Stimulated activated CD8-positive, alpha-beta memory T cell treated with anti-CD3 and anti-CD28 coated beads, Interleukin-12 subunit alpha, Interleukin-12 subunit beta, amount 100 ng/mL, for 1 hour (primary cell): ENCODE measurements at regions not wholly inside any gene's neighbourhood (a gene's known extent, or its start where the extent isn't known, plus 50 kb on each side); places are given as distances from the start of the nearest gene placed in this dataset.

Experiments used
- DNase-seq: peaks from one replicate; pipeline ENCODE4 v3.0.0-alpha.2; 2020; ENCODE audit warnings: low read depth

DNA sequence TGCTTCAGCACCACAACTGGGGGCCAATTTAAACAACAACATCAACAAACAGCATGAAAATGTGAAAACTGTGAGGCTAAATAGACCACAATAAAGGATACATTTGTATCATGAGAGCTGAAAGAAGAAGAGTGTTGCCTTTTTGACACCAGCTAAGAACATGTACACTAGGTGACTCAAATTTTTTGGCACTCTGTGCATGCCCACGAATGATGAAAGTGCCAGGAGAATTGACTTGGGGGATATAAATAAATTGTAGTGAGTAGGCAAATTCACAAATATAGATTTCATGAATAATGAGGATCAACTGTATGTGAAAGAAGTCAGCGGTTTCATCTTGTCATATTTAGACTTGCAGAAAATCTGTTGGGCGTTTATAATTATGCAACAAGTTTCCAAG is 1388.0 kb upstream of the LRRTM1 start:
- DNase-seq: no peak

DNA sequence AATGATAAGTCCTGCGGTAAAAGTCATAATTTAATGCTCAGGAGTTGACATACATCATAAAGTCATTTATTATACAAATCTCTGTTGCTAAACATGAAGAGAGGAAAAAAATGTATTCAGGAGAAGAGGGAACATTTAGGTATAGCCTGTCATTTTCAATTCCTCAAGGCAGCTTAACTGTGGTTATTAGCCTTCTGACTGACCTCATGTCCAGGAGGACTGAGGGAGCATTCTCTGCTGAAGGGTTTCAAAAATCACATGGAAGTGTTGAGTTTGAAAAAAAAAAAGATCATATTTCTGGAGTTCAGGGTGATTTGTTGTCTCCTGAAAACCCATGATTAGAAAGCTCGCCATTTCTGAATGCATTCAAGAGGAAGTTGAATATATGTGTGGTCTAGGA is 1371.1 kb upstream of the LRRTM1 start:
- DNase-seq: no peak

DNA sequence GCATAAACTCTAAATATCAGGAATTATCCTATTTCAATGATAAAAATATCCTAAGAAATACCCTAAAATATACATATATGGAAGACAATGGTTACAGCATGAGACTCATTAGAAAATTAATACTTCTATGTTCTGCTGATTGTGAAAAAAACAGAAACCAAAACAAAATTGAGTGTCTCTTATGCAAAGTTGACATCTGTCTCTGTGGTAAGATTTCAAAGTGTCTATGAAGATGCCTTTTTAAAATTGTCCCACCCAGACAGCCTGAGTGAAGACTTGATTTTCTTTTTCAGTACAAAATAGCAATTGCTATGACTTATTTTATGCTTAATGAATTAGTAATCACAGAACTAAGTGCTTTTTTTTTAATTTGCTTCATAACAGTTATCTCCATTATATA is 1368.4 kb upstream of the LRRTM1 start:
- no peak for DNase-seq

DNA sequence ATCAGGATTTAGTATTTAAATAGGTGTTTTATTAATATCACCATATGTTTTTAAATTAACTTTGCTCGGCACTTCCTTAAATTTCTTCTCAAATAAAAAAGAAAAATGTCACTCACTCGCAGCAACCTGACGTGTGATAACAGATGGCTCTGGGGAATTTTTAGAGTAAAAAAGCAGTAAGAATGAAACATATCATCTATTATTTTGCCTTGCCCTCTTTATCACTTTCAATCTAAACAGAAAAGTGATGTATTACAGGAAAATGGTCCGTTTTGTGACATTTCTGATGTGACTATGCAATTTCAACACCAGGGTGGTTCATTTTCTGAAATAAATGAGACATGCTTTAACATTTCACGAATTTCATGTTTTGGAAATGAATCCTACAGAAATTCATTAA is 1368.0 kb upstream of the LRRTM1 start:
- no peak for DNase-seq

DNA sequence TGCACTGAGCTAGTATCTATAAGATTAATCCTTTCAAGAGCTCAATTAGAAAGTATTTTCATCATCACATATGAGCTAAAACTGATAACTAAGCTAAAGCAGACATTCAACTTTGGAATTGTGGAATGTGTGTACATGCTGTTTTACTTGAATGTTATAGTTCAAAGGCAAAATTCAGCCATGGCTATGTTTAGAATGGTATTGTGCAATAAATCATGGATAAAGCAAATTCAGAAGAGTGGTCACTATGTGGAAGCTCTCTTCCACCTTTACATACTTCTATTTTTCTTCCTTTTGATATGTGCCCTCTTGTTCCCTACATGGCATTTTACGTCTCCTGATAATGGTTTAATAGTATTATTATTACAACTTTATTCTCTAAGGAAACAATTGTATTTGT is 1366.3 kb upstream of the LRRTM1 start:
- no peak for DNase-seq

DNA sequence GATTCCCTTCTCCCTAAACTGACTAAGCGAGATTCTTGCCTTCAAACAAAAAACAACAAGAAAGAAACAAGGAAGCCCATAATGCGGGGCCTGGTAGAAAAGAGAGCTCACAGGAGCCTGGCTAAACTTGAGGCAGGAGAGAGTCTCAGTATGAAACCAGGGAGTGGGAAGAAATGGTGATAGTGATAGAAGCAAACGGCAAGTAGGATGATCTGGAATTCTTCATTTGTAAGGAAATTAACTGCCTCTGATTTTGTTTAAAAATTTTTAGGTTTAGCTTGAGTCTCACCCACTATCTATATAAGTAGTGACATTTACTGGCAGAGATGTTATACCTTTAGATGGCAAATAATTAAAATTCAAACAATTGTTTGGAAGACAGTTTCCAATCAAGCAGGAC is 1356.5 kb upstream of the LRRTM1 start:
- no peak for DNase-seq

DNA sequence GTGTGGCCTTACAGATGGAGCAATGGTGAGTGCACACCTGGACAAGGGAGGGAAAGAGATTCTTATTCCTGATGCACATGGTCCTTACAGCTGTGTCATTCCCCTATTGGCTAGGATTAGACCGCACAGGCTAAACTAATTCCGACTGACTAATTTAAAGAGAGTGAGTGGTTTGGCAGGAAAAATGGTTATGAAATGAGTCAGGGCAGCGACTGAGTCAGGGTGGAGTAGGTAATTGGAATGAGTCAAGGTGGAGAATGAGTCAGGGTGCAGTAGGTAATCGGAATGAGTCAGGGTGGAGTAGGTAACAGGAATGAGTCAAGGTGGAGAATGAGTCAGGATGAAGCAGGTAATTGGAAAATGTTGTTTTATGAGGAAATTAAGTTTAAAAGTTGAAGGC is 1353.7 kb upstream of the LRRTM1 start:
- DNase-seq: no peak

DNA sequence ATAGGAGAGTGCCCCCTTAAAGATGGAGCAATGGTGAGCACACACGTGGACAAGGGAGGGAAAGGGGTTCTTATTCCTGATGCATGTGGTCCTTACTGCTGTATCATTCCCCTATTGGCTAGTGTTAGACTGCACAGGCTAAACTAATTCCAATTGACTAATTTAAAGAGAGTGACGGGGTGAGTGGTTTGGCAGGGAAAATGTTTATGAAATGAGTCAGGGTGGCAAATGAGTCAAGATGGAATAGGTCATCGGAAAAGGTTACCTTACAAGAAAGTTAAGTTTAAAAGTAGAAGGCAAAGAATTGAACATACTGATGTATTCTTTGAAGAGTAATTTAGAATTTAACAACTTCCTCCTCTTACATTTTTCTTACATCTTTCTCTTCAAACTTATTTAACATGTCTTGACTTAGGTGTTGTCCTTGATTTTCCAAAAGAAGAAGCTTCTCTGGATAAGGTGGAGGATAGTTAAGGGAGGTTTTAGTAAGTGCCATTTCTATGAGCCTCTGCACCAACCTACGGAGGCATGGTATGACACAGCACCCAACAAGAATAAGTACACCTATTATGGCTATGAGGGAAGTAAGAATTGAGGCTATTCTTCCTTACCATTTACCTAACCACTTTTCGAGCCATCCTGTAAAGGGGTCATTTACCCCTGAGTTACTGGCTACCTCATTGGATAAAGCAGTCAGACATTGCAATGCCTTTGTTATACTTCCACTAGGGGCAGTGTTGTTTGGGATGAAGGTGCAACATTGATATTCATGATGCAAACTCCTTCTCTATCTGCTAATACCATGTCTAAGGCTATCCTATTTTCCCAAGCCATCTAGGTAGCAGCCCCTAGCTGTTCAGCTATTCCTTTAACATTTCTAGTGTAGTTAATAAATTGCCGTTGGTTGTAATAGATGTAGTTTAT is 1345.8 kb upstream of the LRRTM1 start:
- no peak for DNase-seq

DNA sequence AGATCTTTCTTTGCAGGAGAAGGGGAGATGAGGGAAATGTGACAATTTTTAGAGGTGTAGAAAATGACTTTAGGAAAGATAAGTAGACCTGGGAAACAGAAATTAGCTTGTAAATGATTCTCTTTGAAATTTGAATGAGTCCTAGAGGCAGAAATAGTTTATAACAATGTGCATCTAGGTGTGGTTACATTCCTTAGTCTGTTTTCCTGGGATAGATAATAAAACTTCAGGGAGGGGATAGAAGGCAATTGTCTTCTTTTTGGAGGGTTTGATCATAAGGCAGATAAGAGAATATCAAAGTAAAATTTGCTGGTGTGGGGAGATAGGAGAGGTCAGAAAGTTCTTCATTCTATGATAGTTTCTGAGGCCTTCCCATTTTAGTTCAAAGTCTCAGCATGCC is 1344.3 kb upstream of the LRRTM1 start:
- no peak for DNase-seq

DNA sequence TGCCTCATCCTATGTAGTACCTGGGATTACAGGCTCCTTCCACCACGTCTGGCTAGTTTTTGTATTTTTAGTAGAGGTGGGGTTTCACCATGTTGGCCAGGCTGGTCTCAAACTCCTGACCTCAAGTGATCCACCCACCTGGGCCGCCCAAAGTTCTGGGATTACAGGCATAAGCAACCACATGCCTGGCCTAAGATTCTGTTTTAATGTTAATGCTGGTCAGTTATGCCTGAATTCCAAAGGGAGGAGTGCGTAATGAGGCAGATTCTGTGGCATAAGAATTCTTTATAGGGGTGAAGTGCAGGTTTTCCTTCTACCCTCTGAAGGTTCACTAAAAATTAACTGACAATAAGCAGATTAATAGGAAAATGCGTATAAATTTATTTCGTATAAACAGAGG is 1343.8 kb upstream of the LRRTM1 start:
- no peak for DNase-seq

DNA sequence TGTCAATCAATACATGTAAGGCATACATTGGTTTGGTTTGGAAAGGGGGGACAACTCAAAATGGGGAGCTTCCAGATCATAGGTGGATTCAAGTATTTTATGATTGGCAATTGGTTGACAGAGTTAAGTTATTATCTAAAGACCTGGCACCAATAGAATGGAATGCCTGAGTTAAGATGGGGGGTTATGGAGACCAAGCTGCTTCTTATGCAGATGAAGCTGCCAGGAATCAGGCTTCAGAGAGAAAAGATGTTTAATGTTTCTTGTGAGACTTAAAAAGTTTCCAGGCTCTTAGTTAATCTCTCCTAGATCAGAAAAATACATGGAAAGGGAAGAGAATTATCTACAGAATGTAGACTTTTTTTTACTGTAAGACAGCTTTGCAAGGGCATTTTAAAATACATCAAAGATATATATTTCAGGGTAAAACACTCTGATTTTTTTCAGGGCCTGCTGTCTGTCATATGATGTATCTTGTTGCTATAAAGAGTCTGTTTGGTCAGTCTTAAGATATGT is 1343.2 kb upstream of the LRRTM1 start:
- no peak for DNase-seq

DNA sequence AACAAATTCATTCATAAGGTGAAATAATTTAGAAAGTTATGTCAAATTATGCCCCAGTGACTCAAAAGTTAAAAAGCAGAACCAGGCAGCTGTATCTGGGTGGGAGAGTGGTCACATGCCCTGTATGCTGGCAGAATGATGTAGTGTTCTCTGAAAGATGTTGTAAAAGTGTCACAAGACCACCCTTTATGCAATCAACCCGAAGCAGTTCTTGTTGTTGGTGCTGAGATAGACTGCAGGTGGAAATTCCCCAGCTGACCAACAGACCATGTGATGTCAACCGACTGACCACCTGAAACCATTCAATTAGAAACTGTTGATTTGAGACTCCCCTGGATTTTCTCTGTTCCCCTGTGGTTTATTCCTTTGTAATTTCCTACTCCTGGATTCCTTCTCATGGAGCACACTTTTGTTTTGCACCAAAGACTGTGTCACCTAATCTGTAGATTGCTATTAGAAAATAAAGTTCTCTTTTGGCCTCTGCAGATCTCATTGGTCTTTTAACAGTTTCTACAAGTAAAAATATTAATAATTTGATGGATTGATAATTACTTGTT is 1341.3 kb upstream of the LRRTM1 start:
- no peak for DNase-seq

DNA sequence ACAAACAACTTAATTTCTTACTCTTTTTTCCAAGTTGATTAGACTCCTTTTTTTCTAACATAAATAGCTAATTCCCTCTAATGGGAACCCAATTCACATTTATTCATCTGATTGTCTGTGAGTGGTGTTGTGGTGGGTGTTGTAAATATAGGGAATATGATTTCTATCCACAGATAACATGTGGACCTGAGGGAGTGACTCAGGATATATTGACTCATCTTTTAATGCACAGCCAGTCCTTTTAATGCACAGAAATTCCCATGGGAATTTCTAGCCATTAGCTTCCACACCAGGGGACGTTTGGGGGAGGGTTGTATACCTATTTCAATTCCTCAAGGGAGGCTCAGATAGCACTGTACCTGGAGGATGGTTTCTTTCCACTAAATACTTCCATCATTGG is 1339.6 kb upstream of the LRRTM1 start:
- DNase-seq: no peak

DNA sequence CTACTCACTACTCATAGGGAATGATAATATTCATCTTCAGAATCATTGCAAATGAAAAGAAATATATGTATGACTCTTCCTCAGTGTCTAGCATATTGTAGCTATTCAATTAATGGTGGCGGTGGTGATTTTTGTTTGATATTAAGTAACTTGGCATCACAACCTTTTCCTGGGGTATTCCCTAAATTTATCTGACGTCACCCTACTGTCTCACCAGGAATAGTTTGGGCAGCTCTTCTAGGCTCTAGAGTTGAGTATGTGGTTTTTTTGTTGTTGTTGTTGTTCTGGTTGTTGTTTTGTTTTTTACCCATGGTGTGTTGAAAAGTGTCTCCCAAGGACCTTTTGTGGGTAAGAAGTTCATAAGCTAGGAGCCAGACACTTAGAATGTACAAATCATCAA is 1320.3 kb upstream of the LRRTM1 start:
- DNase-seq: no peak

DNA sequence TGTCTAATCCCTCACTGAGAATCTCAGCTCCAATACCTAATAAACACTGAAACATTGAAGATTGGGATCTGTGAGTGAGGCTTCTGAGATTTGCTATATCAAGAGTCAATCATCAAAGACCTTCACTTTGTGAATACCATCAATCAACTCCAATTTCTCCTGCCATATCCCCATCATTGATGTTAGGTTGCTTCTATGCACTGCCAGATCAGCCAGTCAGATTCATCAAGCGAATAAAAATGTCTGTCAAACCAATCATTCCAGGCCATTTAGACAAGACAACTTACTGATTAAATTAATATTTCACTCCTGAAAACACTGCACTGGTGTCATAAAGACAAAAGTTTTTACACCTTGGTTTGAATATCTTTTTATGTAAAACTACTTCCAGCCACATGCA is 1295.5 kb upstream of the LRRTM1 start:
- no peak for DNase-seq

DNA sequence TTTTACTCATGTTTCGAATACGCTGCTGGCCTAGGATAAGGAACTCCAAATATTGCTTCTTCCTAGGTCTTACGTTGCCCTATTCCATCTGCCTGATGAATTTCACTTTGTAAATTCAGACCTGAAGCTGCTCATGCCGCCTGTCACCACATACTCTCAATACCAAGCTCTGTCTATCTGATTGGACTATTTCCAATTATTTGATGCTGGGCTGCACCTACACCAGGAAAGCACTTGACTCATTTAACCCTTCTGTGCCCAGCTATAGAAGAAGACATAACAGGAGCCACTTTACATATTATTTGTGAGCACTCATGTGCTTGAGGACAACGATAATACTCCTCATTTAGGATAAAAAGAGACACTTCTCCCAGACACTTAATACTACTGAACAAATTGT is 1293.9 kb upstream of the LRRTM1 start:
- DNase-seq: no peak

DNA sequence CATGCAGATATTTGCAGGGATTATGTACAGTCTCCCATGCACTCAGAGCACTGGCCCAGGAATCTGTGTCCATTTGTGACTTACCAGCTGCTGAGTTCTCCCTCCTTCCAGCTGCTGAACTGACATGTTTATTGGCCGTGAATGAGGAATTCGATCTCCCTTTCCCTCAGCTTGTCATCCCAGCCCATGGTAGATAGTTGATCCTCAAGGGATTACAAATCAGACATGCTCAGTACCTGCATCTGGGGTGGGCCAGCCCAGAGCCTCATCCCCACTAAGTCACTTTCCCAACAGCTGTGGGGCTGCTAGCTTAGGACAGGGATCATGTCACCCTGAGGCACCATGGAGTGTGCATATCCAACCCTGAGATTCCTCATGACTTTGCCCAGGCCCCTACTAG is 1284.9 kb upstream of the LRRTM1 start:
- DNase-seq: no peak

DNA sequence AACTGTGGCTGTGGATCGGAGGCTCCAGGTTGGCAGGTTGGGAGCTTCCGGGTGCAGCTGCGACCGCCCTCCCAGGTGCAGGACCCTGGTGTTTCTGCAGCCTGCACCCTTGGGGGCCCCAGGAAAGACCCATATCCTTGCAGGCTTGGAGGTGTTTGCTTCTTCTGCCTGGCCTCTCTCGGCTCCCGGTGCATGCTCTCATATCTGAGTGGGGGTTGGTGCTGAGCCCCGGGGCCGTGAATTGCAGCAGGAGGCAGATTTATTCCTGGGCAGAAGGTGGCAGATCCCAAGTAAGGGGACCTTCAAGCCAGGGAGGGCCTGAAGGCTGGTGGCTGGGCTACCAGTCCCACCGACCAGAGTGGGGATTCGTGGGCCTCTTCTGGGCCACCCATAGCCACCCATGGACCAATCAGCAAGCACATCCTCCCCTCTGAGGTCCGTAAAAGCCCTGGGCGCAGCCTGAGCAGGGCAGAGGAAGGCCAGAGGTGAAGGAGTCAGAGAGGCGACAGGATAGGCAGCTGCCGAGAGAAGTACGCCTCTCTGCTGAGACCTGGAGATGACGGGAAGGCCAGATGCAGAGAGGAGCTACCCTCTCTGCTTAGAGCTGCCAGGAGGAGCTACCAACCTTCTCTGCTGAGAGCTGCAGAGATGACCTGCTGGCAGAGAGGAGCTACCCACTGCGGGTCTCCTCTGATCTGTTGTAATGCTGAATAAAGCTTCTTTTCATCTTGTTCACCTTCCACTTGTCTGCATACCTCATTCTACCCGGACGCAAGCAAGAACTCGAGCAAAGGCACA is 1279.0 kb upstream of the LRRTM1 start:
- no peak for DNase-seq

DNA sequence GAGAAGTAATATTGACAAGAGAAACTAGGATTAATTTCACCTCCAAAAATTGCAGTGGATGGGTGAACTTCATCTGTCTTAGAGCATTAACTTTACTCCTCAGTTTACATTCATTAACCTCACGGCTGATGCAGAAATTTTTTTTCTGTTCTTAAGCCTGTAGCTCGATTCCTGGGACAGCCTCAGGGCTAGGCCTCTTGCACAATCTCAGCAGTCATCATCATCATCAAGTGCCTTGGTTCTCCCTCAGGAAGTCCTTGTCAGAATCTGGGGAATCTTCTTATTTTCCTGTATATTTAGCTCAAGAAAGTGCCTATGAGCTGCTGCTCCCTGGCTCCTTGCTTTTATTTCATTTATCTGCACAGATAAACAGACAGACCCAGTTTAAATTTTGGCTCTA is 1272.2 kb upstream of the LRRTM1 start:
- no peak for DNase-seq

DNA sequence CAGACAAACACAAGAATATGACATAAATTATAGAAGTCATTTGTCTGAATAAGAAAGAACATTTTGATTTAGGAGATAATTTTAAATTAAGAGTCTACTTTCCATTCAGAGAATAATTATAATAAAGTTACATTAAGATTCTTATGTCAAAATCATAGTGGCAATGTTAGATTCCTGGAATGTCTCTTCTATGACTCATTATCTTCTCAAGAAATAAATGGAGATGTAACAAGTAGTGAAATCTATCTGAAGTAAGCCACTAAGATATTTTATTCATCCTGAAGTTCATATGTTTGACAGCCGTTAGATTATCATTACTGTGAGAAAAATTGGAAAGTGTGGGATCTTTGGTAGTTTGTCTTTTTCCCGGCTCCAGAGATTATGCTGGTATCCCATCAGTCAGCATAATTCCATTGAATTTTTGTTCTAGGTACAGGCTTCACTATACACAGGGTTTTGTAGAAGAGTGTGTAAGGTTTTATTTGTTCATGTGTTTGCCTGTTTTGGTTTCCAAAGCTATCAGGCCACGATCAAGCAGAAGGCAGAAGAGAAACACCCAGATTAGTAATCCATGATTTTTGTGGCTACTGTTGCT is 1246.6 kb upstream of the LRRTM1 start:
- DNase-seq: no peak

DNA sequence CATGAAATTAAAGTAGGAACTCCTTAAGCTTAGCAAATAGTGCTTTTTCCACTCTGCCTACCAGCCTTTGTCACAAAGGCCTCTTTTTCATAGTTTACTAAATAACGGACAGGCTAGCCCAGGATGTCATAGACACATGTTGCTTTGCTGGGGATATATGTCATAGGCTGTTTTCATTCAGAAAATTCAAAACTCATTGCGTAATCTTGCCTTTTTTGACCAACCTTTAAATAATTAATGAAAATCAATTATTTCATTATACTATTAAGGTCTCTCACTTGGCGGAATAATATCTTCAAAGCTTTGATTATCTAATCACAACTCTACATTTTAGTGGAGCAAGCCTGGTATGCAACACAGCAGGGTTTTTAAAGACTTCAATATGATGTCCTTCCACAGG is 1245.7 kb upstream of the LRRTM1 start:
- no peak for DNase-seq

DNA sequence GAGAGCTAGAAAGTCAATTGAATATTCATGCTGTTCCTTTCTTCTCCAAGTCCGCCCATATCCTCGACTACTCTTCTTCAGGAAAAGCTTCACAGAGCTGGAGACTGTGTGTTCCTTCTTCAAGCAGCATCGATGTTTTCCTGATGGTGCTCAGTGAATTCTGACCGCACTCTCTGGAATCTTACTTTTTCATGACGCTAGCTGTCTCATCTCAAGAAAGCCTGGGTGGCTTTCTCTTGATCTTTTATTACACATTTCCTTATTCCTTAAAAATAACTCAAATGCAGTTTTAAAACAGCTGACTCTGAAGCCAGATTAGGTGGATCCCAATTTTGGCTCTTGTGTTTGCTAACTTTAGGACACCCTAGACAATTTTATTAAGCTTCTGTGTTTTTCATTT is 1245.1 kb upstream of the LRRTM1 start:
- DNase-seq: no peak

DNA sequence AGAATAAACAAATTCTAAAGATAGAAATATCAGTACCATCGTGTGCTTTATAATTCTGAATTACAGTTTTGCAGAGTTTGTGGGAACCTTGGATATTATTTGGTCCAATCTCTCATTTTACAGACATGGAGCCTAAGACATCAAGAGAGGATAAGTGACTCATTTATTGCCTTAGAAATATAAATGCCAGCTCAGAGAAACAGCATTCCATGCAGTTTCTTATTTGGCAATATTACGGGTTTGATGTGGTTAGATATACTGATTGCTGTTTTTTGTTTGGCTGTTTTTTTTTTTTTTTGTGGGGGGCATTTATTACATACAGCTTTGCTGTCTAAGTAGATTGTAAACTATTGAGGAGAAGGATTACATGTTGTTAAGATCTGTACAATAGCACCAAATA is 1241.1 kb upstream of the LRRTM1 start:
- no peak for DNase-seq
